Neural progenitor cell (in vitro differentiated cells): ENCODE measurements at regions not wholly inside any gene's neighbourhood (a gene's known extent, or its start where the extent isn't known, plus 50 kb on each side); places are given as distances from the start of the nearest gene placed in this dataset.

Experiments used
- DNase-seq: peaks from one replicate; pipeline ENCODE4 v3.0.0-alpha.2; 2016; ENCODE audit warnings: low spot score
- H2AFZ ChIP-seq: fragments of 200-600 bp; sonication (generic); replicated peaks from 2 replicates; pipeline ENCODE4 v1.6.1; 2016; ENCODE audit warnings: antibody characterized with exemption
- H3F3A ChIP-seq: fragments of 200-600 bp; sonication (generic); 2 replicates; pipeline ENCODE4 v1.6.1; 2016; ENCODE audit warnings: antibody characterized with exemption, low read depth
- H3K27ac ChIP-seq: fragments of 200-600 bp; sonication (generic); 2 replicates; pipeline ENCODE4 v1.5.1; 2016; ENCODE audit warnings: mild to moderate bottlenecking
- H3K27me3 ChIP-seq: fragments of 200-600 bp; sonication (generic); 2 replicates; pipeline ENCODE4 v1.6.1; 2016; ENCODE audit warnings: mild to moderate bottlenecking, moderate library complexity
- H3K36me3 ChIP-seq: fragments of 200-600 bp; sonication (generic); 2 replicates; pipeline ENCODE4 v1.5.1; 2016
- H3K4me1 ChIP-seq: fragments of 200-600 bp; sonication (generic); 2 replicates; pipeline ENCODE4 v1.6.1; 2016; ENCODE audit warnings: mixed run types
- H3K4me2 ChIP-seq: fragments of 200-600 bp; sonication (generic); 2 replicates; pipeline ENCODE4 v1.6.1; 2016
- H3K4me3 ChIP-seq: fragments of 200-600 bp; sonication (generic); 2 replicates; pipeline ENCODE4 v1.5.1; 2016
- H3K79me2 ChIP-seq: fragments of 200-600 bp; sonication (generic); 2 replicates; pipeline ENCODE4 v1.6.1; 2016; ENCODE audit warnings: low read depth
- H3K9ac ChIP-seq: fragments of 200-600 bp; sonication (generic); 2 replicates; pipeline ENCODE4 v1.6.1; 2016
- H3K9me3 ChIP-seq: fragments of 200-600 bp; sonication (generic); 2 replicates; pipeline ENCODE4 v1.5.1; 2016; ENCODE audit warnings: low read depth
- H4K20me1 ChIP-seq: fragments of 200-600 bp; sonication (generic); 2 replicates; pipeline ENCODE4 v1.6.1; 2016; ENCODE audit warnings: low read depth
- H3K27ac Mint-ChIP-seq: 3 replicates; pipeline ENCODE4 v1.8.0; 2021; ENCODE audit warnings: mixed read lengths
- H3K27me3 Mint-ChIP-seq: 2 replicates; pipeline ENCODE4 v1.8.0; 2022; ENCODE audit warnings: low read depth, mild to moderate bottlenecking, inconsistent platforms, moderate library complexity, mixed read lengths; ENCODE audit not compliant: insufficient read depth
- H3K36me3 Mint-ChIP-seq: 3 replicates; pipeline ENCODE4 v1.8.0; 2021; ENCODE audit warnings: mixed read lengths
- H3K4me1 Mint-ChIP-seq: 3 replicates; pipeline ENCODE4 v1.8.0; 2021; ENCODE audit warnings: mixed read lengths
- H3K4me3 Mint-ChIP-seq: 3 replicates; pipeline ENCODE4 v1.8.0; 2021; ENCODE audit warnings: mild to moderate bottlenecking, moderate library complexity, mixed read lengths
- H3K9me3 Mint-ChIP-seq: 3 replicates; pipeline ENCODE4 v1.8.0; 2020; ENCODE audit warnings: mixed read lengths
- CTCF ChIP-seq: fragments of 200-600 bp; sonication (generic); IDR thresholded peaks from 2 replicates; pipeline ENCODE4 v1.5.1; 2017; ENCODE audit warnings: antibody characterized with exemption, mild to moderate bottlenecking
- EZH2 ChIP-seq: fragments of 200-600 bp; sonication (generic); IDR thresholded peaks from 2 replicates; pipeline ENCODE4 v1.6.1; 2017; ENCODE audit warnings: antibody characterized with exemption, mild to moderate bottlenecking, moderate library complexity
- EZH2phosphoT487 ChIP-seq: fragments of 200-600 bp; sonication (generic); IDR thresholded peaks from 2 replicates; pipeline ENCODE4 v1.6.1; 2017; ENCODE audit warnings: antibody characterized with exemption

- Histone ChIP-seq H3K27me3 (no peaks in the 10 kb centered on the region), H3K27ac (no peak overlapping the region), H3K4me2 (no peak overlapping the region), H3K4me1 (no peaks in the 10 kb centered on the region), H3F3A (no peaks in the 10 kb centered on the region), H3K4me3 (no peak overlapping the region), H3K9me3 (no peaks in the 10 kb centered on the region), H3K36me3 (no peaks in the 10 kb centered on the region), H3K79me2 (no peaks in the 10 kb centered on the region), H3K9ac (no peak overlapping the region), H4K20me1 (no peaks in the 10 kb centered on the region), H2AFZ (no peak overlapping the region)
- Mint-ChIP-seq H3K9me3 (peaks cover 30% of the 10 kb centered on the region), H3K27ac (no peak overlapping the region), H3K27me3 (no peaks in the 10 kb centered on the region), H3K4me1 (no peaks in the 10 kb centered on the region), H3K36me3 (peaks cover 9% of the 10 kb centered on the region), H3K4me3 (no peak overlapping the region)
- DNase-seq = no peak
- TF ChIP-seq CTCF (no peak), EZH2phosphoT487 (no peak), EZH2 (no peak)
Observed at GRCh38 chr10:33843379-33843778, 508.9 kb upstream of the NRP1 start.

GRCh38 chr10:33841678-33842077, 507.2 kb upstream of the NRP1 start:
- H3K4me1 Mint-ChIP-seq = no peaks in the 10 kb centered on the region

GRCh38 chr10:33838731-33839130, 504.3 kb upstream of the NRP1 start:
- no peak overlapping the region for H3K27ac ChIP-seq
- H3K4me1 Mint-ChIP-seq = peaks cover 13% of the 10 kb centered on the region

More at GRCh38 chr10:33841678-33842077, 507.2 kb upstream of the NRP1 start:
- Histone ChIP-seq H3K27ac (no peak overlapping the region), H3F3A (no peaks in the 10 kb centered on the region), H3K79me2 (no peaks in the 10 kb centered on the region), H3K4me1 (no peaks in the 10 kb centered on the region), H3K27me3 (no peaks in the 10 kb centered on the region), H4K20me1 (no peaks in the 10 kb centered on the region), H3K4me3 (no peak overlapping the region), H3K9me3 (no peaks in the 10 kb centered on the region), H2AFZ (no peak overlapping the region), H3K36me3 (no peaks in the 10 kb centered on the region), H3K4me2 (no peak overlapping the region), H3K9ac (no peak overlapping the region)
- Mint-ChIP-seq H3K4me3 (no peak overlapping the region), H3K9me3 (peaks cover 39% of the 10 kb centered on the region), H3K27ac (no peak overlapping the region), H3K27me3 (peaks cover 4% of the 10 kb centered on the region), H3K36me3 (peaks cover 9% of the 10 kb centered on the region)
- DNase-seq = no peak
- TF ChIP-seq EZH2phosphoT487 (no peak), CTCF (no peak), EZH2 (no peak)

More at GRCh38 chr10:33838731-33839130, 504.3 kb upstream of the NRP1 start:
- no peaks in the 10 kb centered on the region for H3K79me2 ChIP-seq
- peaks cover 5% of the 10 kb centered on the region for H3K36me3 Mint-ChIP-seq
- no peak overlapping the region for H3K27ac Mint-ChIP-seq
- peaks cover 19% of the 10 kb centered on the region for H3K4me1 ChIP-seq
- no peaks in the 10 kb centered on the region for H4K20me1 ChIP-seq
- H3K9me3 ChIP-seq = no peaks in the 10 kb centered on the region
- no peak overlapping the region for H3K4me3 Mint-ChIP-seq
- no peaks in the 10 kb centered on the region for H3K36me3 ChIP-seq
- peaks cover 14% of the 10 kb centered on the region for H3F3A ChIP-seq
- no peaks in the 10 kb centered on the region for H3K27me3 ChIP-seq
- H3K9me3 Mint-ChIP-seq = peaks cover 22% of the 10 kb centered on the region
- no peak overlapping the region for H3K4me3 ChIP-seq
- H3K27me3 Mint-ChIP-seq = peaks cover 4% of the 10 kb centered on the region
- H3K9ac ChIP-seq = no peak overlapping the region
- no peak for TF ChIP-seq EZH2phosphoT487
- TF ChIP-seq CTCF = no peak
- no peak for TF ChIP-seq EZH2
- no peak overlapping the region for H3K4me2 ChIP-seq
- H2AFZ ChIP-seq = no peak overlapping the region
- DNase-seq = no peak
